WTC11 (cell line): ENCODE measurements at regions not wholly inside any gene's neighbourhood (a gene's known extent, or its start where the extent isn't known, plus 50 kb on each side); places are given as distances from the start of the nearest gene placed in this dataset.

Experiments
- ATAC-seq: fragments of 200-7000 bp; cut with Tn5 transposase; 2 replicates; pipeline ENCODE4 v1.10.0; 2021; ENCODE audit warnings: mild to moderate bottlenecking, moderate library complexity
- CTCF ChIA-PET: fragments of 300-600 bp; sonication (Branson Sonifier 250); formaldehyde crosslinking; loops from one replicate; lab custom pipeline; 2021; ENCODE audit warnings: antibody characterized with exemption; lab: Charles Lee
- POLR2A ChIA-PET: fragments of 350-600 bp; sonication (Branson Sonifier 250); formaldehyde crosslinking; loops from one replicate; lab custom pipeline; 2021; ENCODE audit warnings: antibody characterized with exemption; lab: Charles Lee
- DNase-seq: peaks from one replicate; pipeline ENCODE4 v3.0.0; 2021; ENCODE audit warnings: low spot score
- H3K27ac Mint-ChIP-seq: 2 replicates; pipeline ENCODE4 v1.8.0; 2021; ENCODE audit warnings: mixed read lengths
- H3K27me3 Mint-ChIP-seq: 2 replicates; pipeline ENCODE4 v1.8.0; 2021; ENCODE audit warnings: low read depth, mild to moderate bottlenecking, moderate library complexity, mixed read lengths
- H3K36me3 Mint-ChIP-seq: 2 replicates; pipeline ENCODE4 v1.8.0; 2021; ENCODE audit warnings: mixed read lengths
- H3K4me1 Mint-ChIP-seq: 2 replicates; pipeline ENCODE4 v1.8.0; 2022; ENCODE audit warnings: mixed read lengths
- H3K4me3 Mint-ChIP-seq: 2 replicates; pipeline ENCODE4 v1.8.0; 2021; ENCODE audit warnings: mild to moderate bottlenecking, moderate library complexity, mixed read lengths
- H3K9me3 Mint-ChIP-seq: 2 replicates; pipeline ENCODE4 v1.8.0; 2021; ENCODE audit warnings: mixed read lengths
- ATF1 ChIP-seq: sonication (generic); formaldehyde crosslinking; IDR thresholded peaks from 2 replicates; pipeline ENCODE4 v1.8.1; 2023; ENCODE audit warnings: mild to moderate bottlenecking, moderate library complexity, missing genetic modification reagents
- ELF4 ChIP-seq: sonication (generic); formaldehyde crosslinking; IDR thresholded peaks from 2 replicates; pipeline ENCODE4 v1.8.1; 2022; ENCODE audit warnings: low read depth, mild to moderate bottlenecking, moderate library complexity, missing genetic modification reagents
- FOXJ3 ChIP-seq: sonication (generic); formaldehyde crosslinking; IDR thresholded peaks from 2 replicates; pipeline ENCODE4 v1.9.0; 2021; ENCODE audit warnings: missing genetic modification reagents, mild to moderate bottlenecking, borderline replicate concordance
- FOXP1 ChIP-seq: sonication (generic); formaldehyde crosslinking; IDR thresholded peaks from 2 replicates; pipeline ENCODE4 v1.8.0; 2022; ENCODE audit warnings: missing genetic modification reagents, mild to moderate bottlenecking, moderate library complexity, borderline replicate concordance
- JAZF1 ChIP-seq: fragments of 250-450 bp; sonication (Bioruptor Pico); IDR thresholded peaks from 2 replicates; pipeline ENCODE4 v1.9.0; 2021; ENCODE audit warnings: moderate library complexity, mild to moderate bottlenecking, inconsistent platforms
- KAT7 ChIP-seq: sonication (generic); formaldehyde crosslinking; IDR thresholded peaks from 2 replicates; pipeline ENCODE4 v1.8.1; 2023; ENCODE audit warnings: missing genetic modification reagents, mild to moderate bottlenecking, borderline replicate concordance
- MYBL2 ChIP-seq: sonication (generic); formaldehyde crosslinking; IDR thresholded peaks from 2 replicates; pipeline ENCODE4 v1.8.1; 2023; ENCODE audit warnings: mild to moderate bottlenecking, moderate library complexity, missing genetic modification reagents
- NR2C2 ChIP-seq: sonication (generic); formaldehyde crosslinking; IDR thresholded peaks from 2 replicates; pipeline ENCODE4 v1.8.0; 2022; ENCODE audit warnings: mild to moderate bottlenecking, missing genetic modification reagents
- SP1 ChIP-seq: sonication (generic); formaldehyde crosslinking; conservative IDR thresholded peaks from 2 replicates; pipeline ENCODE4 v1.8.1; 2022; ENCODE audit warnings: missing genetic modification reagents
- TP53 ChIP-seq: sonication (generic); formaldehyde crosslinking; IDR thresholded peaks from 2 replicates; pipeline ENCODE4 v1.8.1; 2023; ENCODE audit warnings: mild to moderate bottlenecking, missing genetic modification reagents
- ZNF317 ChIP-seq: sonication (generic); formaldehyde crosslinking; IDR thresholded peaks from 2 replicates; pipeline ENCODE4 v1.8.1; 2023; ENCODE audit warnings: low read depth, mild to moderate bottlenecking, moderate library complexity, missing genetic modification reagents, borderline replicate concordance
- TF ChIP-seq, protein P1 (sequence below): sonication (generic); formaldehyde crosslinking; IDR thresholded peaks from 2 replicates; pipeline ENCODE4 v1.8.1; 2023; ENCODE audit warnings: mild to moderate bottlenecking, moderate library complexity, missing genetic modification reagents
- TF ChIP-seq, protein P2 (sequence below): sonication (generic); formaldehyde crosslinking; IDR thresholded peaks from 2 replicates; pipeline ENCODE4 v1.8.0; 2022; ENCODE audit warnings: mild to moderate bottlenecking, missing genetic modification reagents
- TF ChIP-seq, protein P3 (sequence below): sonication (generic); formaldehyde crosslinking; conservative IDR thresholded peaks from 2 replicates; pipeline ENCODE4 v1.8.1; 2022; ENCODE audit warnings: mild to moderate bottlenecking, missing genetic modification reagents
- TF ChIP-seq, protein P4 (sequence below): sonication (generic); formaldehyde crosslinking; IDR thresholded peaks from 2 replicates; pipeline ENCODE4 v1.8.0; 2022; ENCODE audit warnings: mild to moderate bottlenecking, missing genetic modification reagents
- TF ChIP-seq, protein P5 (sequence below): sonication (generic); formaldehyde crosslinking; IDR thresholded peaks from 2 replicates; pipeline ENCODE4 v1.8.1; 2023; ENCODE audit warnings: mild to moderate bottlenecking, missing genetic modification reagents
- TF ChIP-seq, protein P6 (sequence below): sonication (generic); formaldehyde crosslinking; IDR thresholded peaks from 2 replicates; pipeline ENCODE4 v1.8.0; 2023; ENCODE audit warnings: missing genetic modification reagents
- TF ChIP-seq, protein P7 (sequence below): fragments of 250-450 bp; sonication (Bioruptor Pico); IDR thresholded peaks from 2 replicates; pipeline ENCODE4 v1.9.0; 2021; ENCODE audit warnings: mild to moderate bottlenecking, borderline replicate concordance

DNA sequence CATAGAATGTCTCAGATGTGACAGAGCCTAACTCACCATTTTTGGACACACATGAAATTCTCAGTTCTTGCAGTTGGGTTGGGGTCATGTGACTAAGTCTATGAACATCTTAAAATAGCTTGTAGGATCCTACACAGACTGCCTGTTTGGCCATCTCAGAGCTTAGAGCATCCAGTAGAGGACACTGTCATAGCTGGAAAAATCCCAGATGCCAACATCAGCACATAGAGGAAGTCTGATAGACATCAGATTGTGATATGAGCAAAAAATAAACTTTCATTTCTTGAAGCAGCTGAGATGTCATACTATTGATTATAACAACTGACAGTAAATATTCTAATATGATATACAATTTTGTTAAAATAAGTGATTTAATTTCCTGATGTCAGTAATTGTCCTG lies 207.1 kb downstream of the TRAM1L1 start:
- ChIA-PET POLR2A (no interaction called here), CTCF (no interaction called here)
- Mint-ChIP-seq H3K27me3 (no peaks in the 10 kb centered on the region), H3K36me3 (no peaks in the 10 kb centered on the region), H3K4me1 (peaks cover under 1% of the 10 kb centered on the region; the same call in 1 of the 2 replicates), H3K9me3 (peaks cover under 1% of the 10 kb centered on the region; the same call in 1 of the 2 replicates), H3K27ac (no peak overlapping the region), H3K4me3 (no peak overlapping the region)
- TF ChIP-seq TP53 (CRISPR knock-in tag) (no peak), ZNF317 (no peak), MYBL2 (CRISPR knock-in tag) (no peak), ELF4 (no peak)
- TF ChIP-seq, protein P1, sequence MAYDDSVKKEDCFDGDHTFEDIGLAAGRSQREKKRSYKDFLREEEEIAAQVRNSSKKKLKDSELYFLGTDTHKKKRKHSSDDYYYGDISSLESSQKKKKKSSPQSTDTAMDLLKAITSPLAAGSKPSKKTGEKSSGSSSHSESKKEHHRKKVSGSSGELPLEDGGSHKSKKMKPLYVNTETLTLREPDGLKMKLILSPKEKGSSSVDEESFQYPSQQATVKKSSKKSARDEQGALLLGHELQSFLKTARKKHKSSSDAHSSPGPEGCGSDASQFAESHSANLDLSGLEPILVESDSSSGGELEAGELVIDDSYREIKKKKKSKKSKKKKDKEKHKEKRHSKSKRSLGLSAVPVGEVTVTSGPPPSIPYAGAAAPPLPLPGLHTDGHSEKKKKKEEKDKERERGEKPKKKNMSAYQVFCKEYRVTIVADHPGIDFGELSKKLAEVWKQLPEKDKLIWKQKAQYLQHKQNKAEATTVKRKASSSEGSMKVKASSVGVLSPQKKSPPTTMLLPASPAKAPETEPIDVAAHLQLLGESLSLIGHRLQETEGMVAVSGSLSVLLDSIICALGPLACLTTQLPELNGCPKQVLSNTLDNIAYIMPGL (CRISPR knock-in tag): no peak
- TF ChIP-seq, protein P2, sequence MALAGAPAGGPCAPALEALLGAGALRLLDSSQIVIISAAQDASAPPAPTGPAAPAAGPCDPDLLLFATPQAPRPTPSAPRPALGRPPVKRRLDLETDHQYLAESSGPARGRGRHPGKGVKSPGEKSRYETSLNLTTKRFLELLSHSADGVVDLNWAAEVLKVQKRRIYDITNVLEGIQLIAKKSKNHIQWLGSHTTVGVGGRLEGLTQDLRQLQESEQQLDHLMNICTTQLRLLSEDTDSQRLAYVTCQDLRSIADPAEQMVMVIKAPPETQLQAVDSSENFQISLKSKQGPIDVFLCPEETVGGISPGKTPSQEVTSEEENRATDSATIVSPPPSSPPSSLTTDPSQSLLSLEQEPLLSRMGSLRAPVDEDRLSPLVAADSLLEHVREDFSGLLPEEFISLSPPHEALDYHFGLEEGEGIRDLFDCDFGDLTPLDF (CRISPR knock-in tag): no peak
- TF ChIP-seq, protein P3, sequence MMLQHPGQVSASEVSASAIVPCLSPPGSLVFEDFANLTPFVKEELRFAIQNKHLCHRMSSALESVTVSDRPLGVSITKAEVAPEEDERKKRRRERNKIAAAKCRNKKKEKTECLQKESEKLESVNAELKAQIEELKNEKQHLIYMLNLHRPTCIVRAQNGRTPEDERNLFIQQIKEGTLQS (CRISPR knock-in tag): no peak
- TF ChIP-seq, protein P4, sequence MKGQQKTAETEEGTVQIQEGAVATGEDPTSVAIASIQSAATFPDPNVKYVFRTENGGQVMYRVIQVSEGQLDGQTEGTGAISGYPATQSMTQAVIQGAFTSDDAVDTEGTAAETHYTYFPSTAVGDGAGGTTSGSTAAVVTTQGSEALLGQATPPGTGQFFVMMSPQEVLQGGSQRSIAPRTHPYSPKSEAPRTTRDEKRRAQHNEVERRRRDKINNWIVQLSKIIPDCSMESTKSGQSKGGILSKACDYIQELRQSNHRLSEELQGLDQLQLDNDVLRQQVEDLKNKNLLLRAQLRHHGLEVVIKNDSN (CRISPR knock-in tag): no peak
- TF ChIP-seq, protein P5, sequence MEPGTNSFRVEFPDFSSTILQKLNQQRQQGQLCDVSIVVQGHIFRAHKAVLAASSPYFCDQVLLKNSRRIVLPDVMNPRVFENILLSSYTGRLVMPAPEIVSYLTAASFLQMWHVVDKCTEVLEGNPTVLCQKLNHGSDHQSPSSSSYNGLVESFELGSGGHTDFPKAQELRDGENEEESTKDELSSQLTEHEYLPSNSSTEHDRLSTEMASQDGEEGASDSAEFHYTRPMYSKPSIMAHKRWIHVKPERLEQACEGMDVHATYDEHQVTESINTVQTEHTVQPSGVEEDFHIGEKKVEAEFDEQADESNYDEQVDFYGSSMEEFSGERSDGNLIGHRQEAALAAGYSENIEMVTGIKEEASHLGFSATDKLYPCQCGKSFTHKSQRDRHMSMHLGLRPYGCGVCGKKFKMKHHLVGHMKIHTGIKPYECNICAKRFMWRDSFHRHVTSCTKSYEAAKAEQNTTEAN (CRISPR knock-in tag): no peak
- ATAC-seq (no peak), DNase-seq (no peak)

DNA sequence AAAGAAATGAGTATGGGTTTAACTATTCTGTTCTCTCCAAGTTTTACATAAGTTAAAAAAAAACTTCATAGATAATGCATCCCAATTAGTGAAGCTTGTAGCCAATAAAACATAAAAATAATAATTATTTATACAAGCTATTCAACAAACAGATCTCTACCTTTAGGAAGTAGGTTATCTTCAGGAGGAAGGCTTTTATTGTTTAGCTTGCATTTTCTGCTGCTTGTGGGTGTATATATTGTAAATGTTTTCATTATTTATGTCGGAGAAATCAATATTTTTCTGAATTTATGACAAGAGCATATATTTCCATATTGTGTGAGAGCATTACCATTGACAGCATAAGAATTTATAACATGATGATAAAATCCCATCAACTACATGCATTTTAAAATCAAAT lies 208.3 kb downstream of the TRAM1L1 start:
- no peaks in the 10 kb centered on the region for H3K27me3 Mint-ChIP-seq
- H3K4me1 Mint-ChIP-seq: no peaks in the 10 kb centered on the region
- H3K27ac Mint-ChIP-seq: no peak overlapping the region
- no peaks in the 10 kb centered on the region for H3K36me3 Mint-ChIP-seq
- ChIA-PET POLR2A (no interaction called here), CTCF (no interaction called here)
- H3K9me3 Mint-ChIP-seq: no peaks in the 10 kb centered on the region
- no peak for ATAC-seq
- H3K4me3 Mint-ChIP-seq: no peak overlapping the region
- no peak for DNase-seq
- no peak for TF ChIP-seq FOXJ3 (CRISPR knock-in tag)
- TF ChIP-seq SP1 (CRISPR knock-in tag): no peak
- TF ChIP-seq, protein P6, sequence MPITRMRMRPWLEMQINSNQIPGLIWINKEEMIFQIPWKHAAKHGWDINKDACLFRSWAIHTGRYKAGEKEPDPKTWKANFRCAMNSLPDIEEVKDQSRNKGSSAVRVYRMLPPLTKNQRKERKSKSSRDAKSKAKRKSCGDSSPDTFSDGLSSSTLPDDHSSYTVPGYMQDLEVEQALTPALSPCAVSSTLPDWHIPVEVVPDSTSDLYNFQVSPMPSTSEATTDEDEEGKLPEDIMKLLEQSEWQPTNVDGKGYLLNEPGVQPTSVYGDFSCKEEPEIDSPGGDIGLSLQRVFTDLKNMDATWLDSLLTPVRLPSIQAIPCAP (CRISPR knock-in tag): no peak
- no peak for TF ChIP-seq KAT7 (CRISPR knock-in tag)
- no peak for TF ChIP-seq ATF1 (CRISPR knock-in tag)
- TF ChIP-seq, protein P7, sequence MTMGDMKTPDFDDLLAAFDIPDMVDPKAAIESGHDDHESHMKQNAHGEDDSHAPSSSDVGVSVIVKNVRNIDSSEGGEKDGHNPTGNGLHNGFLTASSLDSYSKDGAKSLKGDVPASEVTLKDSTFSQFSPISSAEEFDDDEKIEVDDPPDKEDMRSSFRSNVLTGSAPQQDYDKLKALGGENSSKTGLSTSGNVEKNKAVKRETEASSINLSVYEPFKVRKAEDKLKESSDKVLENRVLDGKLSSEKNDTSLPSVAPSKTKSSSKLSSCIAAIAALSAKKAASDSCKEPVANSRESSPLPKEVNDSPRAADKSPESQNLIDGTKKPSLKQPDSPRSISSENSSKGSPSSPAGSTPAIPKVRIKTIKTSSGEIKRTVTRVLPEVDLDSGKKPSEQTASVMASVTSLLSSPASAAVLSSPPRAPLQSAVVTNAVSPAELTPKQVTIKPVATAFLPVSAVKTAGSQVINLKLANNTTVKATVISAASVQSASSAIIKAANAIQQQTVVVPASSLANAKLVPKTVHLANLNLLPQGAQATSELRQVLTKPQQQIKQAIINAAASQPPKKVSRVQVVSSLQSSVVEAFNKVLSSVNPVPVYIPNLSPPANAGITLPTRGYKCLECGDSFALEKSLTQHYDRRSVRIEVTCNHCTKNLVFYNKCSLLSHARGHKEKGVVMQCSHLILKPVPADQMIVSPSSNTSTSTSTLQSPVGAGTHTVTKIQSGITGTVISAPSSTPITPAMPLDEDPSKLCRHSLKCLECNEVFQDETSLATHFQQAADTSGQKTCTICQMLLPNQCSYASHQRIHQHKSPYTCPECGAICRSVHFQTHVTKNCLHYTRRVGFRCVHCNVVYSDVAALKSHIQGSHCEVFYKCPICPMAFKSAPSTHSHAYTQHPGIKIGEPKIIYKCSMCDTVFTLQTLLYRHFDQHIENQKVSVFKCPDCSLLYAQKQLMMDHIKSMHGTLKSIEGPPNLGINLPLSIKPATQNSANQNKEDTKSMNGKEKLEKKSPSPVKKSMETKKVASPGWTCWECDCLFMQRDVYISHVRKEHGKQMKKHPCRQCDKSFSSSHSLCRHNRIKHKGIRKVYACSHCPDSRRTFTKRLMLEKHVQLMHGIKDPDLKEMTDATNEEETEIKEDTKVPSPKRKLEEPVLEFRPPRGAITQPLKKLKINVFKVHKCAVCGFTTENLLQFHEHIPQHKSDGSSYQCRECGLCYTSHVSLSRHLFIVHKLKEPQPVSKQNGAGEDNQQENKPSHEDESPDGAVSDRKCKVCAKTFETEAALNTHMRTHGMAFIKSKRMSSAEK: no peak
- TF ChIP-seq NR2C2 (CRISPR knock-in tag): no peak
- no peak for TF ChIP-seq FOXP1 (CRISPR knock-in tag)
- no peak for TF ChIP-seq JAZF1
- TF ChIP-seq, all 79 proteins: peak for 0
